ENCODE measurements at regions not wholly inside any gene's neighbourhood (a gene's known extent, or its start where the extent isn't known, plus 50 kb on each side); places are given as distances from the start of the nearest gene placed in this dataset.

GRCh38 chr2:167748536-167748935, 498.9 kb downstream of the STK39 start:
- no peak for TF ChIP-seq BACH2 (CRISPR knock-in tag; IDR thresholded peaks at IDR 0.05; ENCODE audit: borderline replicate concordance)
- no peak for TF ChIP-seq TSHZ2 (CRISPR knock-in tag; IDR thresholded peaks at IDR 0.05)
- no peak for TF ChIP-seq ZFP30 (CRISPR knock-in tag; IDR thresholded peaks at IDR 0.05)
- no peak for TF ChIP-seq ARNTL (CRISPR knock-in tag; IDR thresholded peaks at IDR 0.05; ENCODE audit: borderline replicate concordance, low read depth)
- TF ChIP-seq RARB (CRISPR knock-in tag; IDR thresholded peaks at IDR 0.05), result no peak
- no peak for TF ChIP-seq GLIS3 (CRISPR knock-in tag; IDR thresholded peaks at IDR 0.05)
- no peak for TF ChIP-seq ZFP3 (CRISPR knock-in tag; IDR thresholded peaks at IDR 0.05)

Data from SK-N-SH treated with all-trans-retinoic acid at 6 μM for 48 hours (cell line).